Breast epithelium (tissue), 4 donors: ENCODE measurements at regions not wholly inside any gene's neighbourhood (a gene's known extent, or its start where the extent isn't known, plus 50 kb on each side); places are given as distances from the start of the nearest gene placed in this dataset.
"Not testable (repeated sequence)": the region's sequence is repeated elsewhere in the genome, so short reads cannot be mapped to it uniquely, and the experiment has no call there.

ENCODE experiments used
- DNase-seq, 2 donors: peaks; one replicate each; pipeline ENCODE4 v3.0.0-alpha.2; 2019; ENCODE audit warnings: low spot score in 2 of 2
- H3K27ac ChIP-seq, 2 donors: fragments of 200-600 bp; sonication (generic) in 1 of 2; one replicate each; pipeline ENCODE4 v1.5.1; 2016 to 2019; ENCODE audit warnings: mild to moderate bottlenecking in 1 of 2
- H3K27me3 ChIP-seq, 2 donors: fragments of 200-600 bp; sonication (generic) in 1 of 2; one replicate each; pipeline versions ENCODE4 v1.5.1 to v1.6.0; 2017 to 2019; ENCODE audit warnings: control low read depth in 1 of 2, mild to moderate bottlenecking in 1 of 2
- H3K36me3 ChIP-seq: fragments of 200-600 bp; one replicate; pipeline ENCODE4 v1.5.1; 2019
- H3K4me1 ChIP-seq, 2 donors: fragments of 200-600 bp; sonication (generic); one replicate each; pipeline ENCODE4 v1.5.1; 2016 to 2019; ENCODE audit warnings: control low read depth in 1 of 2
- H3K4me3 ChIP-seq, 3 donors: fragments of 200-600 bp; sonication (generic); 1 replicate in 2 of 3; 2 replicates in 1 of 3; pipeline ENCODE4 v1.5.1; 2016 to 2019; ENCODE audit warnings: mild to moderate bottlenecking in 3 of 3, moderate library complexity in 2 of 3
- H3K9me3 ChIP-seq, 2 donors: fragments of 200-600 bp; sonication (generic) in 1 of 2; one replicate each; pipeline ENCODE4 v1.5.1; 2016 to 2019; ENCODE audit warnings: control low read depth in 1 of 2
- CTCF ChIP-seq, 3 donors: fragments of 450-650 bp; IDR thresholded peaks; one replicate each; pipeline ENCODE4 v1.5.1; 2016 to 2017; ENCODE audit warnings: antibody characterized with exemption in 3 of 3, mild to moderate bottlenecking in 3 of 3, moderate library complexity in 3 of 3
- POLR2A ChIP-seq: fragments of 450-650 bp; IDR thresholded peaks from one replicate; pipeline ENCODE4 v1.6.1; 2016; ENCODE audit warnings: antibody characterized with exemption, mild to moderate bottlenecking, moderate library complexity
- POLR2AphosphoS5 ChIP-seq, 3 donors: sonication (generic); formaldehyde crosslinking; IDR thresholded peaks; one replicate each; pipeline ENCODE4 v1.6.1; 2017; ENCODE audit warnings: antibody characterized with exemption in 3 of 3
- intact Hi-C: fragments of 100-400 bp; cut with DNase I; formaldehyde crosslinking; loops from one replicate; pipeline ENCODE4 v1.15.1; 2023; ENCODE audit warnings: low total_unique reads

DNA sequence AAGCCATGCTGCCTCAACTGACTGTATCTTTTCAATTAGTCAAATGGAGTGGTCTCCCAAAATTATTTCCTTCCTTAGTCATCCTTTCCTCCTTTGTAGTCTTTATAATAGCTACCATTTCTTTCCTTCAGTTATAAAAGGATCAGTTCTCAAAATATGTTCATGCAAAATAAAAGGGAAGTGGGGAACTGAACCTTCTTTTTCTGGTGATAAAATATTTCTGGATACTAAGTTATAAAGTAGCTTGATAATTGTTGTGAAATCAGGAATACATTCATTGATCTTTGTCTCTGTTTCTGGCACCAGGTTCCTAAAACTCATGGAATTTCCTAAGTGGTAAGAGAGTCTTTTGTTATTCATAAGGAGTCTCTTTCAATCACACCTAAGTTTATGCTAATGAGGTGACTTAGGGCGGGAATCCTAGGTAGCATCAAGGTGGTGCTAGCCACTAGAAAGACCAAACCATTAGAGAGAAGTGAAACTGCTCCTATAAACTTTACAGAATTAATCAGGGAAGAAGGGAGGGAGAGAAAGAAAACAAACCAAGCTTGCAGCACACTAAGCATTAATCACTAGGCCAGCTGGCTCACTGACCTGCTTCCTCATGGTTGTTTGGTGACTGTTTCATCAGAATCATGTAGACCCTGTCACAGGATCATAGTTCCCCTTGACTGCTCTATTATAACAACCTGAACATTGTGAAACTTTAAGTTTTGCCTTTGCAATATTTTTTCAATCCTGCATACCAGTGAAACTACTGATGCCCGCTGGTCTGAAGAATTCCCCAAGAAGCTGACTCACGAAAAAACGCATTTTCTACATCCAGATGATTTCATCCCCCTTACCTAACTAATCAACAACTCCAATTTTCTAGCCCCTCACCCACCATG is 161.6 kb upstream of the PTBP2 start:
- TF ChIP-seq POLR2A = no peak
- TF ChIP-seq CTCF (IDR thresholded peaks at IDR 0.05) = no peak
- TF ChIP-seq POLR2AphosphoS5 (IDR thresholded peaks at IDR 0.05) = peak in 2 of 3 donors; percentile 21 to 27
- Histone ChIP-seq H3K4me3 (no peak overlapping the region), H3K36me3 (no peaks in the 10 kb centered on the region), H3K27me3 (no peaks in the 10 kb centered on the region), H3K9me3 (no peaks in the 10 kb centered on the region), H3K27ac (peak overlapping the region in 1 of 2 donors; percentile 3), H3K4me1 (no peaks in the 10 kb centered on the region)
- intact Hi-C loops = no loop called here
- peak in 1 of 2 donors; percentile 19 for DNase-seq

DNA sequence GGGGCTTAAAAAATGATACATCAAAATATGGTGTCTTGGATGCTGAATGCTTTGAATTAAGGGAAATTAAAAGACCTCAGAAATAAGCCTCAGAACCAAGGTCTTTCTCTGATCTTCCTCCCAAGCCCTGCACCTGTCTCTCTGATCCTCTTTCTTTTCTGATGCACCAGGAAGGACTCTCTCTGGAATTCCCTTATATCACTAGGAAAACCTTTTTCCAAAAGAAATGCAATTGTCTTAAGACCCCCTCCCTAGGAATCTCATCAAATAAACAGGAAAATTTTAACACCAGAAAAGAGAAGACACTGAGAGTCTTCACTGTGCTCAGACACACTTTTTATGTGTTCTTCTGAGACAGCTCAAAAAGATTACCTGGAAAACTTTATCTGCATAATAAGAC is 159.5 kb upstream of the PTBP2 start:
- no peaks in the 10 kb centered on the region for H3K9me3 ChIP-seq
- H3K4me3 ChIP-seq = no peak overlapping the region
- TF ChIP-seq POLR2A (no peak), CTCF (IDR thresholded peaks at IDR 0.05) (no peak), POLR2AphosphoS5 (IDR thresholded peaks at IDR 0.05) (no peak)
- H3K4me1 ChIP-seq = no peaks in the 10 kb centered on the region
- no peak overlapping the region for H3K27ac ChIP-seq
- no peak for DNase-seq
- intact Hi-C loops = no loop called here
- no peaks in the 10 kb centered on the region for H3K27me3 ChIP-seq
- no peaks in the 10 kb centered on the region for H3K36me3 ChIP-seq

GRCh38 chr1:96564401-96564800 is 157.2 kb upstream of the PTBP2 start:
- H3K4me3 ChIP-seq = not testable (repeated sequence)

GRCh38 chr1:96565546-96565945 is 156.0 kb upstream of the PTBP2 start:
- Histone ChIP-seq H3K9me3 (no peaks in the 10 kb centered on the region), H3K36me3 (no peaks in the 10 kb centered on the region), H3K27ac (no peak overlapping the region), H3K4me3 (no peak overlapping the region), H3K27me3 (no peaks in the 10 kb centered on the region), H3K4me1 (no peaks in the 10 kb centered on the region)
- intact Hi-C loops = no loop called here
- DNase-seq = no peak
- TF ChIP-seq POLR2AphosphoS5 (IDR thresholded peaks at IDR 0.05) (no peak), POLR2A (no peak)

More at GRCh38 chr1:96564401-96564800, 157.2 kb upstream of the PTBP2 start:
- DNase-seq, H3K9me3 ChIP-seq, H3K36me3 ChIP-seq, H3K27me3 ChIP-seq, H3K27ac ChIP-seq, intact Hi-C loops, H3K4me1 ChIP-seq: not testable (repeated sequence)

GRCh38 chr1:96568639-96569038 is 152.9 kb upstream of the PTBP2 start:
- Histone ChIP-seq H3K4me1 (no peaks in the 10 kb centered on the region), H3K4me3 (no peak overlapping the region), H3K27ac (no peak overlapping the region), H3K9me3 (no peaks in the 10 kb centered on the region), H3K36me3 (no peaks in the 10 kb centered on the region), H3K27me3 (no peaks in the 10 kb centered on the region)
- DNase-seq = no peak
- TF ChIP-seq CTCF (IDR thresholded peaks at IDR 0.05) = no peak
- no peak for TF ChIP-seq POLR2A
- TF ChIP-seq POLR2AphosphoS5 (IDR thresholded peaks at IDR 0.05) = no peak
- intact Hi-C loops = no loop called here

DNA sequence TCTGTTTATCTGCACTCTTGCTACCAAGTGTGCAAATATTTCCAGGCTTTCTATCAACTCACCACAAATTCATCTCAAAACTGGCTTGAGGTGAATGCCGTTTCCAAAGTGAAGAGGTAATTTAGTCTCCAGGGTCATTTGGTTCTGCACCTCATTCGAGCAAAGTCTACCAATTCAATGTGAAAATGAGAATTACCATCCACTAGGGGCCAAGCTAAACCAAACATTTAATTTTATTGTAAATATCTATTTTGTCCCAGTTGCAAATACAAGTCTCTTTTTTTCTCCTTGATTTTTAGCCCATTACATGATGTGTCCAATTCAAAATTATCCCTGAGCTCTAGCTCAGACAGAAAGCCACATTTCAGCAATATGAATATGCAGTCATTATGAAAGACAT is 152.3 kb upstream of the PTBP2 start:
- Histone ChIP-seq H3K4me1 (no peaks in the 10 kb centered on the region), H3K4me3 (no peak overlapping the region), H3K27me3 (no peaks in the 10 kb centered on the region), H3K27ac (no peak overlapping the region), H3K9me3 (no peaks in the 10 kb centered on the region), H3K36me3 (no peaks in the 10 kb centered on the region)
- intact Hi-C loops = no loop called here
- TF ChIP-seq CTCF (IDR thresholded peaks at IDR 0.05) (no peak), POLR2AphosphoS5 (IDR thresholded peaks at IDR 0.05) (no peak), POLR2A (no peak)
- DNase-seq = no peak
